HuH-7 (cell line): ENCODE measurements at regions not wholly inside any gene's neighbourhood (a gene's known extent, or its start where the extent isn't known, plus 50 kb on each side); places are given as distances from the start of the nearest gene placed in this dataset.

ENCODE experiments used
- DNase-seq: peaks from one replicate; pipeline ENCODE4 v3.0.0; 2011; ENCODE audit warnings: low spot score

DNA sequence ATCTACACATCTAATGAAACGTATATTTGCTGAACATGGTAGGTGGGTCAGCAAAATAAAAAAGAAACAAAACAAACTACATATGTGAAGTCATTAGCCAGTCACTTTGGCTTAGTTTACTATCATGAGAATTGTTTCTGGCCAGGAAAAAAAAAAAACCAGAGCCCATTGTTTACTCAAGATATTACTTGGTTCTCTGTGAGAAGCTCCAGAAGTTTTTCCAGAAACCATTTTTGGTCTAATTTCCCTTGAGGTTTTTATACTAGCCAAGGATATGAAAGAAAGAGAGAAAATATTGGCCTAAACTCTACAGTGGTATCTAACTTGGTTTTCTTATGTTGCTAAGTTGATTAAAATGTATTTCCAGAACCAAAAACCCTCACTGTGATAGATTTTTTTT is 259.1 kb downstream of the PDHA2 start:
- no peak for DNase-seq

DNA sequence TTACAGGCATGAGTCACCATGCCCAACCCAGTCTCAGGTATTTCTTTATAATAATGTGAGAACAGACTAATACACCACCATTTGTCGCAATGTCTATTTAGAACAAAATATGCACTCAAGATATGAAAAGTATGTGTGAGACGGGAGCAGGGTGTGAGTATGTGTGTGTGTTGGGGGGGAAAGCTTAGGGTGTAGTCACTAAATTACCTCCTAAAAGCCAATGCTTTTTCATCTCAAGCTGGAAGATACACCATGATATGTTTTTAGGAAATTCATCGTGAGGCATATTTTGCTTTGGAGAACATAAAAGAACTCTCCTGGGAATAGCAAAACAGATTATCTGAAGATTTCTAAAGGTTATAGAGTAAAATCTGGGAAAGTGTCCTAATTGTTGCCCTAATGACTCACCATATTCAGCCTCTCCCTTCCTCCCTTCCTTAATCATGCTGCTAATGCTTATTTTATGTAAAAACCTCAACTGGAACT is 262.7 kb downstream of the PDHA2 start:
- no peak for DNase-seq

DNA sequence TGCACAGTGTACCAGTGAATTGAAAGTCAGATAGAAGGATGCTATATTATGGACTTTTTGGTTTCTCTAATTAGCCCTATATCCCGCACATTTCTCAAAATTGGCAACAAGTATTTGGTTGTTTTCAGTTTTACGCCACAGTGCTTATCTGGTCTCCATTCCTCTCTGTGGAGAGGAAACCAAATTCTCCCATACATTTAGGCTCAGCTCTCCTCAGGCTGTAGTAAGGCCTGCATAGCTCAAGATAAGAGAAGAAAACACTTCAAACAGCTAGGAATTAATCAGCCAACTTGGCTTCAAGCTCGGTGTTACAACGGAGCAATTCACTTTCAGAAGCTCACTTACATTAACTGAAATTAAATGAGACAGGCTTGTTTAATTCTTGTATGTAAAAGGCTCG is 263.2 kb downstream of the PDHA2 start:
- no peak for DNase-seq

DNA sequence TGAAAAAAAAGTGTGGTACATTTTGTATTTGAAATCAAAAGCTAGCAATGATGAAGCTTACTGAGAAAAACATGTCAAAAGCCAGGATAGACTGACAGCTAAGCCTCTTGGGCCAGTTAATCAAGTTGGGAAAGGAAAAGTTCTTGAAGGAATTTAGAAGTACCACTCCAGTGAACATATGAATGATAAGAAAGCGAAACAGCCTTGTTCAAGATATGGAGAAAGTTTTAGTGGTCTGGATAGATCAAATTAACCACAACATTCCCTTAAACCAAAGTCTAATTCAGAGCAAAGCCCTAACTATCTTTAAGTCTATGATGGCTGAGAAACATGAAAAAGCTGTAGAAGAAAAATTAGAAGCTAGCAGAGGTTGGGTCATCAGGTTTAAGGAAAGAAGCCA is 268.3 kb downstream of the PDHA2 start:
- no peak for DNase-seq

DNA sequence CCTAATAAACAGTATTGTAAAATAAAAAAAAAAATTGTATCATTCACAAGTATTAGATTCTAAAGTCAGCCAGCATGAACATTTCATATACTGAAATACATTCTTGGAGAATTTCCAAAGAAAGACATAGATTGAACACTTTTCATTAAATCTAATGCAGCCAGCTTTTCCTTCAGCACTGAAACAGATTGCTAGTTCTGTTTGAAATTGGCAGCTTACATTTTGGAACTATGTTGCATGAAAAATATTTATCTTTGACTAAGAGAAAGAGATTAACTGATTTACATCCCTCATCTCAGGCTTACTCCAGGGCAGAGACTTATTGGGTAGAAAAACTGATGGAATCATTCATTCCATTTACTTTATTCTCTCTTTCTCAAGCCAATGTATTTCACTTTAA is 272.7 kb downstream of the PDHA2 start:
- no peak for DNase-seq

DNA sequence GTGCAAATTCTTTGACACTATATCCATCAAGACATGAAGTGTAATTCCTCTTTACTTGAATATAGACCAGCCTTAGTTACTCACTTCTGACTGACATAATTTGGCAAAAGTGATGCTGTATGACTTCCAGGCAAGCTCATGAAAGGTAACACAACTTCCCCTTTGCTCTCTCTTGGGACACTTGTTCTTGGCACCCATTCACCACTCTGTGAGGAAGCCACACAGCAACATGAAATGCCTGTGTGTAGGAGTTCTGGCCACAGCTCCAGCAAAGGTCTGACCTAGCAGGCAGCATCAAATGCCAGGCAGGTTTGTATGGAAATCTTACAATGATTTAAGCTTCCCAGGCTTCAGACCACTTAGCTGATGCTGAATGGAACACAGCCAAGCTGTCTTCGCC is 280.3 kb downstream of the PDHA2 start:
- DNase-seq: no peak

DNA sequence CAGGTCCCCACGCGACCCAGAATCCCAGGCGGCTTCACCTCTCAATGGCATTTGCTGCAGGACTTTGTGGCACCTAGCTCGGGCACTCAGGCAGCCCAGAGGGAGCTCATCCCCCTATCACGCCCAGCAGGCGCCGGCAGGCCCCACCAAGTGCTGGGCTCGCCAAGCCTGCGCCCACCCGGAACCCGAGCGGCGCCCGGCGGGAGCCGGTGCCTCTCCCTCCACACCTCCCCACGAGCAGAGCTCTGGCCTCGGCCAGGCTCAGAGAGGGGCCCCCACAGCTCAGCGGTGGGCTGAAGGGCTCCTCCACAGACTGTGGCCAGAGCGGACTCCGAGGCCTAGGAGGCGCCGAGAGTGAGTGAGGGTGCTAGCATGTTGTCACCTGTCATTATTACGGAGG is 286.3 kb downstream of the PDHA2 start:
- DNase-seq: no peak

DNA sequence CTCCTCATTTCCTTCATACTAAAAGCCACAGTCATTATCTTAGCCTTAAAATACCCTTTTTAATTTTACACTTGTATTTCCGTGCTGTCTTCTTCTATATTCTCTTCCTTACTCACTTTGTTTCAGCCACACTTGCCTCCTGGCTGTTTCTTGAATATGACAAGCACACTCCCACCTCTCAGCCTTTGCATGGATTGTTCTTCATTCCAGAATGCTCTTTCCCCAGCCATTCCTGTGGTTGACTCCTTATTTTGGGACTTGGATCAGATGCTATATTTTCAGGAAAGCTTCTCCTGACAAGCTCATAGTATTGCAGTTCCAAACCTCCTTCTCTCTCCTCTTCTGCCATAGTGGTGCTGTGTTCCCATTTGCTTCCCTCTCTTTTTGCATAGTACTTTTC is 291.3 kb downstream of the PDHA2 start:
- no peak for DNase-seq

DNA sequence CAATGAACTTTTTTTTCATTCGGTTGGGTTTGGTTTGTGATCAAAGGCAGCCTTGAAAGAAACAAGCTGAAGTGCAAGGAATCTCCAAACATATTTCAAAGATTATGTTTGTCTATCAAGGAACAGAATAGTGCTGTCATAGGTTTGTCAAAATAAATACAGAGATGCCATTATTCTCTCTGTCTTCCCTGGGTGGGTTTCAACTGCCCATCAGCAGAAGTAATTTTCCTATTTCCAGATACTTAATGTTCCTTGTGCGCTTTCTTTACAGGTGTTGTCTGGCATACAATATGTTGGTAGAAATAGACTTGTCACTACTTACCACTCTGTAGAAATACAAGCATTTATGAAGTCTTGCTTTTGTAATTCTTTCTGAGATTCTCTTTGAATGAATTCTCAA is 294.9 kb downstream of the PDHA2 start:
- no peak for DNase-seq

DNA sequence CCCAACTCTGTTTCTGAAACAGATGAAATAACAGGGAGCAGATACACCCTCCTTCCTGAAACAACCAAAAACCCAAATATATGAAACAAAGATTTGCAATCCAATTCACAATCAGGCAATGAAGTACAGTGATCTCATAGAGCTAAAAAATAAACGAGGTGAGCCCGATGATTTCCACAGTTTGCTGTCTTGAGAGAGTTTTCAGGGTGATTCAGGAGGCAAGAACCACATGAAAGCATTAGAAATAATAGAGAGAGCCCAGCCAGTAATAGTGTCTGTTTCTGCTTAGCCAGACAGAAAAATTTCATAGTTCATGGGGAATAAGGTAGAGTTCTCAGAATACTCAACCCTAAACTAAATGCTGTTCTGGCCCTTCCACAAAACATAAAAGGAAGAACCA is 296.2 kb downstream of the PDHA2 start:
- no peak for DNase-seq

DNA sequence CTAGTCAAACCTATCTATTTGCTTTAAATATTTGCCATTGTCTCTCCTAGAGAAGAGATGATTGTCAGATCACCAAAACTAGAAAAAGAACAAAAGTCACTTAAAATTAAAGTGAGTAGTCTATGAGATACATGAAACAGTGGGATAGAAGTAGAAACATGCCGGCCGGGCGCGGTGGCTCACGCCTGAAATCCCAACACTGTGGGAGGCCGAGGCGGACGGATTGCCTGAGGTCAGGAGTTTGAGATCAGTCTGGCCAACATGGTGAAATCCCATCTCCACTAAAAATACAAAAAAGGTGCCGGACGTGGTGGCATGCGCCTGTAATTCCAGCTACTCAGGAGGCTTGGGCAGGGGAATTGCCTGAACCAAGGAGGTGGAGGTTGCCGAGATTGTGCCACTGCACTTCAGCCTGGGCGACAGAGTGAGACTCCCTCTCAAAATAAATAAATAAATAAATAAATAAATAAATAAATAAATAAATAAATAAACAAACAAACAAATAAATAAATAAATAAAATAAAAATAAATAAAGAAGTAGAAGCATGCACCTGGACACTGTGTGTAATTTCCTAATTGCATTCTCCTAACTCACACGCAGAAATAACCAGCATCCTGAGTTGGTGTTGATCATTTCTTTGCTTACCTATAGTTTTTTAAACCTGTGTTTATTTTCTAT is 299.5 kb downstream of the PDHA2 start:
- DNase-seq: no peak

DNA sequence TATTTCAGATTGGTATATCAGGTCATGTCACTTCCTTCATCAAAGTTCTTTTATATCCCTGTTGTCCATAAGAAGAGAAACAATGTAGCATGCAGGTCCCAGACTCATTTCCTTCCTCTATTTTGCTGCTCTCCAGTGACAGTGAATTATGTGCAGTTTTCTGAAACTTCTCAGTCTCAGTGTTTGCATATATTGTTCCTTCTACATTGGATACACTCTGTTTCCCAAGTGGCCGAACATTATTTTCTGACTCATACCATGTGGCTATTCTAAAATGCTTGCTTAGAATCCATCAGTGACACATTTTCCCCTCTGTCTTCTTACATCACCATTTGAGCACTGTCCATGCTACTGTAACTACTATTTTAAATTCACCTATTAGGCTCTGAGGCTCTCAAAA is 305.7 kb downstream of the PDHA2 start:
- DNase-seq: no peak

DNA sequence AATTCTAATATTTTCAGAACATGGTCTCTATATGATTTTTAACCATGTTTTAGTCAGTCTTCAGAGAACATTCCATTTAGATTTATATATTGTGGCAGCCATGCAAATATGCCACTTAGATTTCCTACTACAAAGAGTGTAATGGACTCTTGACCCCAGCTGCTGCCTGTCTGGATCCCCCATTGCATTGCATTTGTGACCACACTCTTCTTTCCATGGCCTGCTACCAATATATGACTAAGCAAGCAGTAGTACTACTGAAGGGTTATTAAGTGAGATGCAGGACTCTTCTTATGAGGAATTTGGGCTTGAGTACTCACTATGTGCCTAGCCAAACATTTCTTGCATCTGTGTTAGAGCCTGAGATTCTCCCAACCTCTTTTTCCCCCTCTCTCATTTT is 306.8 kb downstream of the PDHA2 start:
- DNase-seq: no peak

DNA sequence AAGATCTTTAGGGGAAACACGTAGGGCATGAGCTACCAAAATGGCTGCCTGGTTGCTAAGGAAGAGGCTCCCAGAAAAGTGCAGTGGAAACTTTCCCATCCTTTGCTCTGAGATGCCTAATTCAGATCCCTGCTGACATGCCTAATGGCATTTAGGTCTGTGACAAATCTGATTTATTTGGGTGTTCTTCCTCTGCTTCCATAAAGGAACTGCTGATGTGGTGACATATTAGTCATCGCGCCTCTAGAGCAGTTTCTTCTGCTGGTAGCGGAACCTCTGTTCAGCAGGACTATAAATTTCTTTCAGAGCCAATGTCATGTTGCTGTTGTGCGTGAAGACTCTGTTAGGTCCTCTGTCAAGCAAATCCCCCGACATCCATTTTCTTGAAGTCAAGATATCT is 310.0 kb downstream of the PDHA2 start:
- no peak for DNase-seq

DNA sequence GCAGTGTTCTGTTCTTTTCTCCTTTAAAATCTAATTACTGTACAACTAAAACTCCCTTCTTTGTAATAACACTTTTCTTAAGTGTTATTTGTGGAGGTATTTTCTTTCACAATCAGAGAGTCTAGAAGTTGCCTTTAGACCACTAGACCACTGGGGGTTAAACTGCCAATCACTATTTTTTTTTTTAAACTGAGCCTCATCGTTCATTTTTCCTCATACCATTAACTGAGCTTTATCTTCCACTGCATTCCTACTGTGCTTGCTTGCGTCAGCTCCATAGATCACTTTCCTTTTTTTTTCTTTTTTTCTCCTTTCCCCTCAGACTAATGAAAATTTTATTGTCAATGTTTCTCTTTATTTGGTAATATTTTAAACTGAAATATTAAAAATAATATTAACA is 310.6 kb downstream of the PDHA2 start:
- DNase-seq: no peak

DNA sequence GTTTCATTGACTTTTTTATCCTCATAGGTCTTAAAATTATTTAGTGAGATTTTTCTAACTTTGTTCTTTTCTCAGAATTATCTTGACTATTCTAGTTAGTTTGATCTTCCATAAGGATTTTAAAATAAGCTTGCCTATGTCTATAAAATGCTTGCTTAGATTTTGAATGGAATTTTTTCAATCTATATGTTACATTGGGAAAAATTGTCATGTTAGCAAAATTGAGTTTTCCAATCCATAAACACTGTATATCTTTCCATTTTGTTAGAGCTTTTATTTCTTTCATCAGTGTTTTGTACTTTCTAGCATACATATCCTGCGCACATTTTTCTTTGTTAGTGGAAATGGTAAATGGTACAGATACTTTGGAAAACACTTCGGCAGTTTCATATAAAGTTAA is 312.9 kb downstream of the PDHA2 start:
- DNase-seq: no peak

DNA sequence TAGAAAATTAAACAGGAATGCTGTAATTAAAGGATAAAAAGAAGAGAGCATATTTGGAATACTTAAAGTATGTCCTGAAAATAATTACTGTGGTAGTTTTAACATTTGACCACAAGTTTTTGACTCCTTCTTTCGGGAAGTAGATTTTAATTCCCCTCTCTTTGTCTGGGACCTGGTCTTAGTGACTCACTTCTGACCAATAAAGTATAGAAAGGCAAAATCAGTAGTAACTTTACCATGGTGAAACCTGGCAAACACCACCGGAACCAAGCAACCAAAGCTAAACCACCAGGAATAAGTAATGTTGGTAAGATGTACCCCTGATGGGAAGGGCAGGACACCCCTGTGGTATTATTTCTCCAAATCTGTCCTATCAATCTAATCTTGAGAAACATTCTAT is 314.8 kb downstream of the PDHA2 start:
- DNase-seq: no peak

DNA sequence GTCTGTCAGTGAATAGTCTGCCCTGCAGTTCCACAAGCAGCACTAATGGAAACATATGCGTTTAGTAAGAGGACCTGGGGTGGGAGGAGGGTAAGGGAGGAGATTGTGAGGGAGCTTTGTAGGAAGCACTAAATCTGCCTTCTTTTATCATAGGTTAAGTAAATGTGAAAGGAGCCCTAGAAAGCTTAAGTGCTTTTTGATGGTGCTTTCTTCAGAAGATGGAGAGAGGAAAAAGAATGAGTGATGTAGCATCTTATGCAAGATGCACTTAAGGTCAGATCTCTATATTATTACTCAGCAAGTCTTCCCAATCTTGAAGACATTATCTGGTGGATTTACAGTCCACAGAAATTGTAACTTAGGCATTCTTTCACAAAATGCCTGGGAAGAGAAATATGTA is 322.7 kb downstream of the PDHA2 start:
- DNase-seq: no peak

DNA sequence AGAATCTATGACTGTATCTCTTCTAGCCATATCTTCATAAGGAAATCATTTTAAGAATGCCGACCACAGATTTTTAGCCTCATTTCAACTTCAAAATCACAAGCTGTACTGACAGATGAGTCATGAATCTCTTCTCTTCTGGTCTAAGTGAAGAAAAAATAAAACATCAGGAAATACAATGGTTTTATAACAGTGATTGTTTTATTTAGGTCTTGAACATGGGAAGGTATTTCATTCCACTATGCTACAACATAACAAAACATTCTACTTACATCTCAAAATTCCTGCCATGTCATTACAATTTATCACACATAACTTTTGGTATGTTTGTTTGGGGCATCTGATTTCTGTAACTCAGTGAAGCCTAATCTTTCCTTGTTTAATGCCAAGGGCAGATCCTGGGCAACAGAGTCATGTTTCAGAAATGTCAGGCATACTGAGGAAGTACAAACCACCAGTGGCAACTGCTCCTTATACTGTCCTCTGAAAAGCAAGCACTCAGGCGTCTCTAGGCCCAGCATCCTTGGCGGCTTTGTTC is 325.0 kb downstream of the PDHA2 start:
- no peak for DNase-seq

DNA sequence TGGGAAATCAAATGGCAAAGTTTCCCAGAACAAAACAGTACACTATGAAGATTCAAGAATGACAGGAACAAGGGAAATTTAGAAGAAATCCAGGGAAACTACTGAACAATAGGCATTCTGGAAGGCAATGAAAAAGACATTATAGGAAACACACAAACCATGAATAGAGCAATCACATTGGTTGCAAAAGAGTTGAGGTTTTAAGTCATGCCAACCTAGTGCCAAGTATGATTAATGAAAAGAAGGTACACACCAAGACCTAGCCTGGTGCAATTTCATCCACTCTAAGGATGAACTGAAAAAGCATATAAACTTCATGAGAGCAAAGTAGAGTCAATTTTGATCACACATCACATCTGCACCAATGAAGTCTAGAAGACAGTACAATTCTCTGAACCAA is 326.9 kb downstream of the PDHA2 start:
- no peak for DNase-seq

DNA sequence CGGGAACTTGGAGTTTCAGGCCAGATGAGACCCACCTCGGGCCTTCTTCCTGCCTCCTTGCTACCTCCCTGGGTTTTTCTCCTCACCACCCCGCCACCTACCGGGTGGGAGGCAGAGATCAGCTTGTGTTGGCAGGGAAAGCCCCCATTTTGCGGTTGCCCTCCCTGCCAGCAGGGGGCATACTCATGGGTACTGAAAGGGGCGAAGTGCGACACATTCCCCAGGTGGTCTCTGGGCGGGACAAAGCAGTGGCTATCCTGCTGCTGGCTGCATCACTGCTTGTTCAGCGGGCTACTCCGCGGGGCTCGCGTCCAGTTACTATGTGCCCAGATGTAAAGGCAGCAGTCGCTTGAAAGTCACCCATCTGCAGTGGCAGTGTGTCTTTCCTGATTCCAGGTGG is 330.3 kb downstream of the PDHA2 start:
- DNase-seq: peak; percentile 54

DNA sequence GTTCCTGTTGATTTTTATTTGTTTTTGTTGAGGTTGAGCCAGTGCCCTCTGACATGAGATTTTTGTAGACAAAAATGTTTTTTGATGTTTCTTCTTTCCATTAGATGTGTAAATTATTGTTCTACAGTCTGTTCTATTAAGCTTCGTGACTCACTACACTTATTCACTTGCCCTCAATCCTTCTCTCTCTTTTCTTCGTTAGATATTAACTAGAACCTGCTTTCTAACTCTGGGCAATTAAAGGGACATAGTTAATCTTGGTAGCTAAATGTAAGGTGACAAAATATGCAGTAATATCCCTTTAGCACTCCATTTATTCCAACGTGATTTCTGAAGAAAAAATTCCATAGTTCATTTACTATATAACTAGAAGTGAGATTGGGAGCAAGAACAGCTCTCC is 333.9 kb downstream of the PDHA2 start:
- DNase-seq: no peak

DNA sequence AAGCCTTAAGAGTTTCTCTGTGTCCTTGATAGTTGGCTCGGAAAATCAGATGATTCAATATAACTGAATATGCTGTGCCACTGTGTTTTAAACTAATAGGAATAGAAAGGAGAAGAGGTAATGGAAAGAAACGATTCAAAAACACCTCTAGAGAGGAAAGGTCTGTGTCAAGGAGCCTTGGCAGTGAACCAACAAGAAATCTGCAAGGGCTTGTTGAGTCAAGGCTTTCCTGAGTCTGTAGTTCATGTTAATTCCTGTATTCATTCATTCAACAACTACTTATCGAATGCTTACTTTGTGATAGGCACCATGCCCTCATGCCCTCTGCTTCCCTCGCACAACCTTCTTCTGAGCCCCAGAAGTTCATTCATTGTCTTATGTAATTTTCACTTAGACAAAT is 336.0 kb downstream of the PDHA2 start:
- no peak for DNase-seq

DNA sequence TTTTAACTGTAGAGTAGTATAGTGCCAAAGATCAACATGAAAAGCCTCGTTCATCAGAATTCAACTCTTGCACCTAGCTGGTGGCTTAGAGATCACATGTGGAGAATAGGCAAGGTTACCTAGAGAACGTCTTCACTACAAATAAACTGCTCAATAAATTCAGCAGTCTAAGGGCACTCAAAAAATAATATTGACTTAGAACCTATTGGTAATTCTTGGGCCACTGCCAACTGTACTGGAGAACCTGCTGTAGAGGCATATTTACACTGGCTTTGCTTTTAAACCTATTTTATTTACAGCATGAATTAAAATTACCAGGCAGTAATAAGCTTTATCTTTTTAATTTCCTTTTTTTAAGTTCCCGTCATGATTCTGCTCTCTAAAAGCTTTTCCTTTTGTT is 343.7 kb downstream of the PDHA2 start:
- no peak for DNase-seq
